CD8-positive, alpha-beta memory T cell (primary cell): ENCODE measurements at regions not wholly inside any gene's neighbourhood (a gene's known extent, or its start where the extent isn't known, plus 50 kb on each side); places are given as distances from the start of the nearest gene placed in this dataset.

Experiments used
- CTCF ChIA-PET: fragments of 350-600 bp; sonication (Branson Sonifier 250); formaldehyde crosslinking; loops from one replicate; lab custom pipeline; 2021; ENCODE audit warnings: antibody characterized with exemption; lab: Charles Lee
- POLR2A ChIA-PET: fragments of 350-600 bp; sonication (Branson Sonifier 250); formaldehyde crosslinking; loops from one replicate; lab custom pipeline; 2021; ENCODE audit warnings: antibody characterized with exemption; lab: Charles Lee
- DNase-seq, 5 donors: peaks; one replicate each; pipeline versions ENCODE4 v3.0.0 to v3.0.0-alpha.2; 2020 to 2022; ENCODE audit warnings: mixed read lengths in 1 of 5
- H3K27ac ChIP-seq: one replicate; pipeline ENCODE4 v1.7.0; 2013; ENCODE audit warnings: low read depth, mild to moderate bottlenecking, low read length, moderate library complexity
- H3K27me3 ChIP-seq: 2 replicates; pipeline ENCODE4 v1.7.0; 2013; ENCODE audit warnings: low read length, mild to moderate bottlenecking; ENCODE audit not compliant: insufficient read depth, poor library complexity, severe bottlenecking
- H3K36me3 ChIP-seq: 2 replicates; pipeline ENCODE4 v1.7.0; 2013; ENCODE audit warnings: mild to moderate bottlenecking, low read length, moderate library complexity; ENCODE audit not compliant: insufficient read depth
- H3K4me1 ChIP-seq: 2 replicates; pipeline ENCODE4 v1.7.0; 2013; ENCODE audit warnings: mild to moderate bottlenecking, low read length, moderate library complexity; ENCODE audit not compliant: insufficient read depth
- H3K4me3 ChIP-seq: 2 replicates; pipeline ENCODE4 v1.7.0; 2013; ENCODE audit warnings: mild to moderate bottlenecking, low read length
- H3K9me3 ChIP-seq: 2 replicates; pipeline ENCODE4 v1.7.0; 2013; ENCODE audit warnings: mild to moderate bottlenecking, low read length
- H3K27ac Mint-ChIP-seq, 8 donors: one replicate each; pipeline ENCODE4 v1.8.0; 2020 to 2021; ENCODE audit warnings: mixed read lengths in 8 of 8, mild to moderate bottlenecking in 6 of 8, inconsistent platforms in 3 of 8, moderate library complexity in 3 of 8
- H3K27me3 Mint-ChIP-seq, 2 donors: one replicate each; pipeline ENCODE4 v1.8.0; 2020 to 2021; ENCODE audit warnings: mixed read lengths in 2 of 2, mild to moderate bottlenecking in 1 of 2, moderate library complexity in 1 of 2
- H3K36me3 Mint-ChIP-seq, 3 donors: one replicate each; pipeline ENCODE4 v1.8.0; 2020 to 2021; ENCODE audit warnings: mixed read lengths in 3 of 3, inconsistent platforms in 1 of 3, mild to moderate bottlenecking in 1 of 3
- H3K4me1 Mint-ChIP-seq, 3 donors: one replicate each; pipeline ENCODE4 v1.8.0; 2020 to 2021; ENCODE audit warnings: mixed read lengths in 3 of 3, inconsistent platforms in 1 of 3, mild to moderate bottlenecking in 1 of 3
- H3K4me3 Mint-ChIP-seq, 7 donors: one replicate each; pipeline ENCODE4 v1.8.0; 2020 to 2021; ENCODE audit warnings: mixed read lengths in 7 of 7, mild to moderate bottlenecking in 6 of 7, moderate library complexity in 4 of 7, inconsistent platforms in 2 of 7
- H3K9me3 Mint-ChIP-seq, 5 donors: one replicate each; pipeline ENCODE4 v1.8.0; 2020 to 2022; ENCODE audit warnings: mixed read lengths in 5 of 5, mild to moderate bottlenecking in 3 of 5, moderate library complexity in 2 of 5, inconsistent platforms in 1 of 5

- no peaks in the 10 kb centered on the region for H3K36me3 ChIP-seq
- no peaks in the 10 kb centered on the region for H3K27me3 ChIP-seq
- peaks cover 14 to 31% (median 23%) of the 10 kb centered on the region in 3 donors for H3K4me1 Mint-ChIP-seq
- POLR2A ChIA-PET, result no interaction called here
- H3K9me3 ChIP-seq, result no peaks in the 10 kb centered on the region
- H3K27ac ChIP-seq, result no peak overlapping the region
- H3K27me3 Mint-ChIP-seq, result no peaks in the 10 kb centered on the region
- H3K4me3 Mint-ChIP-seq, result no peak overlapping the region
- no peaks in the 10 kb centered on the region for H3K36me3 Mint-ChIP-seq
- H3K4me3 ChIP-seq, result no peak overlapping the region
- CTCF ChIA-PET, result no interaction called here
- DNase-seq, result no peak
- H3K27ac Mint-ChIP-seq, result peak overlapping the region in 4 of 8 donors; percentile 22 to 89 (median 62)
- peaks cover 9% of the 10 kb centered on the region for H3K4me1 ChIP-seq
- H3K9me3 Mint-ChIP-seq, result peaks cover 0 to 3% (median 0%) of the 10 kb centered on the region in 5 donors
Measured at GRCh38 chr12:47328831-47329545, 249.2 kb upstream of the AMIGO2 start.

- H3K4me3 Mint-ChIP-seq, result no peak overlapping the region
- Histone ChIP-seq H3K9me3 (no peaks in the 10 kb centered on the region), H3K36me3 (no peaks in the 10 kb centered on the region), H3K4me1 (peaks cover 9% of the 10 kb centered on the region), H3K4me3 (no peak overlapping the region), H3K27ac (no peak overlapping the region), H3K27me3 (no peaks in the 10 kb centered on the region)
- no peaks in the 10 kb centered on the region for H3K36me3 Mint-ChIP-seq
- H3K27me3 Mint-ChIP-seq, result no peaks in the 10 kb centered on the region
- ChIA-PET CTCF (interaction anchor here (0.7 kb wide), 1 partner anchor 71 kb away, joined by 3 read pairs; no protein-coding TSS in a partner anchor), POLR2A (no interaction called here)
- no peak for DNase-seq
- peaks cover 20 to 31% (median 23%) of the 10 kb centered on the region in 3 donors for H3K4me1 Mint-ChIP-seq
- H3K27ac Mint-ChIP-seq, result no peak overlapping the region
- peaks cover 0 to 3% (median 0%) of the 10 kb centered on the region in 5 donors for H3K9me3 Mint-ChIP-seq
Measured at GRCh38 chr12:47326190-47326589, 246.4 kb upstream of the AMIGO2 start.

- Histone ChIP-seq H3K9me3 (no peaks in the 10 kb centered on the region), H3K27me3 (no peaks in the 10 kb centered on the region), H3K4me3 (no peak overlapping the region), H3K36me3 (no peaks in the 10 kb centered on the region), H3K4me1 (peaks cover 9% of the 10 kb centered on the region), H3K27ac (no peak overlapping the region)
- no peaks in the 10 kb centered on the region for H3K27me3 Mint-ChIP-seq
- peaks cover 21 to 30% (median 24%) of the 10 kb centered on the region in 3 donors for H3K4me1 Mint-ChIP-seq
- CTCF ChIA-PET, result interaction anchor here (1.0 to 1.8 kb wide), 3 partner anchors 23 to 116 kb away, joined by 3 to 5 read pairs (median 5); no protein-coding TSS in a partner anchor
- H3K4me3 Mint-ChIP-seq, result no peak overlapping the region
- POLR2A ChIA-PET, result no interaction called here
- no peak for DNase-seq
- H3K27ac Mint-ChIP-seq, result peak overlapping the region in 2 of 8 donors; percentile 1
- H3K9me3 Mint-ChIP-seq, result peaks cover 0 to 4% (median 0%) of the 10 kb centered on the region in 5 donors
- no peaks in the 10 kb centered on the region for H3K36me3 Mint-ChIP-seq
Measured at GRCh38 chr12:47323802-47324201, 244.0 kb upstream of the AMIGO2 start.

GRCh38 chr12:47321436-47321835, 241.7 kb upstream of the AMIGO2 start:
- H3K27me3 ChIP-seq, result no peaks in the 10 kb centered on the region
- Mint-ChIP-seq H3K27ac (peak overlapping the region in 3 of 8 donors; percentile 17 to 56 (median 52)), H3K36me3 (no peaks in the 10 kb centered on the region), H3K4me3 (no peak overlapping the region), H3K9me3 (peaks cover 0 to 4% (median 0%) of the 10 kb centered on the region in 5 donors), H3K4me1 (peaks cover 34 to 36% (median 36%) of the 10 kb centered on the region in 3 donors), H3K27me3 (no peaks in the 10 kb centered on the region)
- ChIA-PET POLR2A (no interaction called here), CTCF (interaction anchor here (1.0 to 4.1 kb wide), 3 partner anchors 13 to 76 kb away, joined by 3 to 17 read pairs (median 4); no protein-coding TSS in a partner anchor)
- no peaks in the 10 kb centered on the region for H3K36me3 ChIP-seq
- no peak overlapping the region for H3K4me3 ChIP-seq
- H3K27ac ChIP-seq, result no peak overlapping the region
- H3K4me1 ChIP-seq, result peaks cover 18% of the 10 kb centered on the region
- no peaks in the 10 kb centered on the region for H3K9me3 ChIP-seq
- DNase-seq, result no peak

GRCh38 chr12:47319746-47320145, 240.0 kb upstream of the AMIGO2 start:
- H3K9me3 Mint-ChIP-seq, result peaks cover 0 to 4% (median 0%) of the 10 kb centered on the region in 5 donors
- H3K36me3 ChIP-seq, result no peaks in the 10 kb centered on the region
- H3K27ac ChIP-seq, result no peak overlapping the region
- peak overlapping the region in 5 of 8 donors; percentile 9 to 80 (median 57) for H3K27ac Mint-ChIP-seq
- H3K4me1 ChIP-seq, result peaks cover 18% of the 10 kb centered on the region
- H3K4me1 Mint-ChIP-seq, result peaks cover 41 to 50% (median 43%) of the 10 kb centered on the region in 3 donors
- H3K4me3 Mint-ChIP-seq, result no peak overlapping the region
- H3K27me3 ChIP-seq, result no peaks in the 10 kb centered on the region
- H3K4me3 ChIP-seq, result no peak overlapping the region
- ChIA-PET CTCF (interaction anchor here (1.2 to 4.1 kb wide), 2 partner anchors 78 to 287 kb away, joined by 3 to 17 read pairs; no protein-coding TSS in a partner anchor), POLR2A (no interaction called here)
- no peaks in the 10 kb centered on the region for H3K9me3 ChIP-seq
- DNase-seq, result no peak
- H3K27me3 Mint-ChIP-seq, result no peaks in the 10 kb centered on the region
- no peaks in the 10 kb centered on the region for H3K36me3 Mint-ChIP-seq

- ChIA-PET CTCF (no interaction called here), POLR2A (no interaction called here)
- Histone ChIP-seq H3K36me3 (no peaks in the 10 kb centered on the region), H3K27ac (no peak overlapping the region), H3K4me1 (peaks cover 18% of the 10 kb centered on the region), H3K9me3 (no peaks in the 10 kb centered on the region), H3K4me3 (no peak overlapping the region), H3K27me3 (no peaks in the 10 kb centered on the region)
- DNase-seq, result peak in 2 of 5 donors; percentile 43 to 55
- peaks cover 0 to 4% (median 0%) of the 10 kb centered on the region in 5 donors for H3K9me3 Mint-ChIP-seq
- peaks cover 41 to 57% (median 48%) of the 10 kb centered on the region in 3 donors for H3K4me1 Mint-ChIP-seq
- no peaks in the 10 kb centered on the region for H3K27me3 Mint-ChIP-seq
- no peaks in the 10 kb centered on the region for H3K36me3 Mint-ChIP-seq
- H3K4me3 Mint-ChIP-seq, result peak overlapping the region in 3 of 7 donors; percentile 8 to 20 (median 10)
- H3K27ac Mint-ChIP-seq, result peak overlapping the region in 7 of 8 donors; percentile 12 to 82 (median 70)
Measured at GRCh38 chr12:47318963-47319362, 239.2 kb upstream of the AMIGO2 start.

GRCh38 chr12:47317175-47317915, 237.6 kb upstream of the AMIGO2 start:
- Histone ChIP-seq H3K27me3 (no peaks in the 10 kb centered on the region), H3K27ac (no peak overlapping the region), H3K36me3 (no peaks in the 10 kb centered on the region), H3K9me3 (no peaks in the 10 kb centered on the region), H3K4me1 (peaks cover 24% of the 10 kb centered on the region), H3K4me3 (no peak overlapping the region)
- H3K36me3 Mint-ChIP-seq, result no peaks in the 10 kb centered on the region
- DNase-seq, result peak in 2 of 5 donors; percentile 37 to 52
- H3K4me3 Mint-ChIP-seq, result peak overlapping the region; percentile 66 to 92 (median 83)
- peaks cover 49 to 64% (median 61%) of the 10 kb centered on the region in 3 donors for H3K4me1 Mint-ChIP-seq
- H3K27me3 Mint-ChIP-seq, result peaks cover 0 to 2% of the 10 kb centered on the region in 2 donors
- CTCF ChIA-PET, result interaction anchor here (0.9 to 1.4 kb wide), 4 partner anchors 22 to 284 kb away, joined by 3 to 6 read pairs (median 3); no protein-coding TSS in a partner anchor
- peak overlapping the region; percentile 85 to 97 (median 91) for H3K27ac Mint-ChIP-seq
- POLR2A ChIA-PET, result interaction anchor here (0.6 to 0.7 kb wide), 2 partner anchors 10 to 77 kb away, joined by 3 read pairs; no protein-coding TSS in a partner anchor
- peaks cover 0 to 4% (median 0%) of the 10 kb centered on the region in 5 donors for H3K9me3 Mint-ChIP-seq
